ENCODE measurements at regions not wholly inside any gene's neighbourhood (a gene's known extent, or its start where the extent isn't known, plus 50 kb on each side); places are given as distances from the start of the nearest gene placed in this dataset.
"Not testable (repeated sequence)": the region's sequence is repeated elsewhere in the genome, so short reads cannot be mapped to it uniquely, and the experiment has no call there.

DNA sequence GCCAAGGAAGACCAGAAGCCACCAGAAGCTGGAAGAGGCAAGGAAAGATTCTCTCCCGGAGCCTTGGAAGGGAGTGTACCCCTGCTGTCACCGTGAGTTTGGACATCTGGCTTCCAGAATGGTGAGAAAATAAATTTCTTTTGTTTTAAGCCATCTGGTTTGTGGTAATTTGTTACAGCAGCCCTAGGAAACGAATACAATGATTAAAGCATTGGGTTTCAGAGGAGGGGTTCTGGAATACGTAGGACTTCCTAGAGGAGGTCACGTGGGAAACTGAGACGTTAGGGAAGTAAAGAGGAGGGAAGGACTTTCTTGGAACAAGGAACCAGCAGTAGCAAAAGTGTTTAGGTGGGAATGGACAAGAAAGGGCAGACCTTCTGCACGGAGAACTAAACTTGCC is 377.7 kb downstream of the IL20RB start:
- 39 to 60% (median 44%) methylated on average over 7 of the region's 7 CpGs for WGBS, 5 donors
- peaks cover 0 to 51% (median 26%) of the 10 kb centered on the region in 8 donors for H3K9me3 ChIP-seq
- no peak for DNase-seq
- intact Hi-C loops (cut with DNase I; ENCODE audit: low total_unique reads) = no loop called here
- no peak overlapping the region for H3K27ac ChIP-seq
- no peaks in the 10 kb centered on the region for H3K27me3 ChIP-seq (replicated peaks in 1 of 7)
- no peaks in the 10 kb centered on the region for H3K4me1 ChIP-seq
- no peak overlapping the region for H3K4me3 ChIP-seq
- no peaks in the 10 kb centered on the region for H3K36me3 ChIP-seq
- TF ChIP-seq POLR2A (IDR thresholded peaks at IDR 0.05) (no peak), POLR2AphosphoS5 (IDR thresholded peaks at IDR 0.05) (no peak)
- TF ChIP-seq, protein P1, sequence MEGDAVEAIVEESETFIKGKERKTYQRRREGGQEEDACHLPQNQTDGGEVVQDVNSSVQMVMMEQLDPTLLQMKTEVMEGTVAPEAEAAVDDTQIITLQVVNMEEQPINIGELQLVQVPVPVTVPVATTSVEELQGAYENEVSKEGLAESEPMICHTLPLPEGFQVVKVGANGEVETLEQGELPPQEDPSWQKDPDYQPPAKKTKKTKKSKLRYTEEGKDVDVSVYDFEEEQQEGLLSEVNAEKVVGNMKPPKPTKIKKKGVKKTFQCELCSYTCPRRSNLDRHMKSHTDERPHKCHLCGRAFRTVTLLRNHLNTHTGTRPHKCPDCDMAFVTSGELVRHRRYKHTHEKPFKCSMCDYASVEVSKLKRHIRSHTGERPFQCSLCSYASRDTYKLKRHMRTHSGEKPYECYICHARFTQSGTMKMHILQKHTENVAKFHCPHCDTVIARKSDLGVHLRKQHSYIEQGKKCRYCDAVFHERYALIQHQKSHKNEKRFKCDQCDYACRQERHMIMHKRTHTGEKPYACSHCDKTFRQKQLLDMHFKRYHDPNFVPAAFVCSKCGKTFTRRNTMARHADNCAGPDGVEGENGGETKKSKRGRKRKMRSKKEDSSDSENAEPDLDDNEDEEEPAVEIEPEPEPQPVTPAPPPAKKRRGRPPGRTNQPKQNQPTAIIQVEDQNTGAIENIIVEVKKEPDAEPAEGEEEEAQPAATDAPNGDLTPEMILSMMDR (IDR thresholded peaks at IDR 0.05 in 8 of 11, conservative IDR thresholded peaks at IDR 0.05 in 3 of 11) = no peak

GRCh38 chr3:137338400-137338799 is 380.6 kb downstream of the IL20RB start:
- intact Hi-C loops (cut with DNase I; ENCODE audit: low total_unique reads); H3K27me3 ChIP-seq (replicated peaks in 1 of 7); H3K4me1 ChIP-seq; H3K4me3 ChIP-seq; DNase-seq; H3K27ac ChIP-seq; H3K36me3 ChIP-seq: not testable (repeated sequence)
- WGBS, 5 donors = 53 to 76% (median 66%) methylated on average over 5 of the region's 5 CpGs
- peaks cover 0 to 43% (median 28%) of the 10 kb centered on the region in 8 donors for H3K9me3 ChIP-seq

DNA sequence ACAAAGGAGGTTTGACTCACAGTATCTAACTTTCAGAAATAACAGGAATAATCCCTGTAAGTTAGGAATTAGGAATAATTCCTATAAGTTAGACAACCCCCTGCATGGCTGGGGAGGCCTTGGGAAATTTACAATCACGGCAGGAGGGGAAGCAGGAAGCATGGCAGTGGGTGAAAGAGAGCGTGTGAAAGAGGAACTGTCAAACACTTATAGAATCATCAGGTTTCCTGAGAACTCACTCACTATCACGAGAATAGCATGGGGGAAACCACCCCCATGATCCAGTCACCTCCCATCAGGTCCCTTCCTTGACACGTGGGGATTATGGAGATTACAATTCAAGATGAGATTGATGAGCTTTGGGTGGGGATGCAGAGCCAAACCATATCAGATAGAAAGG is 385.5 kb downstream of the IL20RB start:
- Histone ChIP-seq H3K27ac (no peak overlapping the region), H3K27me3 (replicated peaks in 1 of 7) (no peaks in the 10 kb centered on the region), H3K9me3 (peaks cover 0 to 28% (median 16%) of the 10 kb centered on the region in 8 donors), H3K4me1 (no peaks in the 10 kb centered on the region), H3K36me3 (no peaks in the 10 kb centered on the region), H3K4me3 (no peak overlapping the region)
- DNase-seq = no peak
- intact Hi-C loops (cut with DNase I; ENCODE audit: low total_unique reads) = no loop called here
- TF ChIP-seq POLR2A (IDR thresholded peaks at IDR 0.05) (no peak), POLR2AphosphoS5 (IDR thresholded peaks at IDR 0.05) (no peak)
- TF ChIP-seq, protein P1 (IDR thresholded peaks at IDR 0.05 in 8 of 11, conservative IDR thresholded peaks at IDR 0.05 in 3 of 11) = no peak
- 4 to 7% (median 5%) methylated on average over 4 of the region's 4 CpGs for WGBS, 5 donors

GRCh38 chr3:137347132-137347531 is 389.3 kb downstream of the IL20RB start:
- Histone ChIP-seq H3K27me3 (replicated peaks in 1 of 7) (no peaks in the 10 kb centered on the region), H3K27ac (no peak overlapping the region), H3K36me3 (no peaks in the 10 kb centered on the region), H3K4me1 (no peaks in the 10 kb centered on the region), H3K4me3 (no peak overlapping the region), H3K9me3 (peaks cover 0 to 5% (median 0%) of the 10 kb centered on the region in 8 donors)
- DNase-seq = no peak
- intact Hi-C loops (cut with DNase I; ENCODE audit: low total_unique reads) = no loop called here
- WGBS, 5 donors = 68 to 77% (median 76%) methylated on average over 2 of the region's 2 CpGs
- TF ChIP-seq, protein P1 (IDR thresholded peaks at IDR 0.05 in 8 of 11, conservative IDR thresholded peaks at IDR 0.05 in 3 of 11) = no peak
- no peak for TF ChIP-seq POLR2AphosphoS5 (IDR thresholded peaks at IDR 0.05)
- no peak for TF ChIP-seq POLR2A (IDR thresholded peaks at IDR 0.05)

GRCh38 chr3:137347817-137348368 is 390.1 kb downstream of the IL20RB start:
- no peaks in the 10 kb centered on the region for H3K4me1 ChIP-seq
- H3K27ac ChIP-seq = no peak overlapping the region
- DNase-seq = no peak
- H3K27me3 ChIP-seq (replicated peaks in 1 of 7) = no peaks in the 10 kb centered on the region
- H3K4me3 ChIP-seq = no peak overlapping the region
- H3K9me3 ChIP-seq = peaks cover 0 to 2% (median 0%) of the 10 kb centered on the region in 8 donors
- no peaks in the 10 kb centered on the region for H3K36me3 ChIP-seq
- TF ChIP-seq, protein P1 (IDR thresholded peaks at IDR 0.05 in 8 of 11, conservative IDR thresholded peaks at IDR 0.05 in 3 of 11) = no peak
- TF ChIP-seq POLR2A (IDR thresholded peaks at IDR 0.05) (no peak), POLR2AphosphoS5 (IDR thresholded peaks at IDR 0.05) (no peak)
- WGBS, 5 donors = 4 to 24% (median 23%) methylated on average over 1 of the region's 1 CpG
- intact Hi-C loops (cut with DNase I; ENCODE audit: low total_unique reads) = no loop called here
